Ureter (tissue), 1 donor: ENCODE measurements at regions not wholly inside any gene's neighbourhood (a gene's known extent, or its start where the extent isn't known, plus 50 kb on each side); places are given as distances from the start of the nearest gene placed in this dataset.
"Not testable (repeated sequence)": the region's sequence is repeated elsewhere in the genome, so short reads cannot be mapped to it uniquely, and the experiment has no call there.

ENCODE experiments used
- DNase-seq: peaks from one replicate; pipeline ENCODE4 v3.0.0-alpha.2; 2020; ENCODE audit warnings: low spot score
- donor health status: DM: yes; HTN: yes; CAD: no.

DNA sequence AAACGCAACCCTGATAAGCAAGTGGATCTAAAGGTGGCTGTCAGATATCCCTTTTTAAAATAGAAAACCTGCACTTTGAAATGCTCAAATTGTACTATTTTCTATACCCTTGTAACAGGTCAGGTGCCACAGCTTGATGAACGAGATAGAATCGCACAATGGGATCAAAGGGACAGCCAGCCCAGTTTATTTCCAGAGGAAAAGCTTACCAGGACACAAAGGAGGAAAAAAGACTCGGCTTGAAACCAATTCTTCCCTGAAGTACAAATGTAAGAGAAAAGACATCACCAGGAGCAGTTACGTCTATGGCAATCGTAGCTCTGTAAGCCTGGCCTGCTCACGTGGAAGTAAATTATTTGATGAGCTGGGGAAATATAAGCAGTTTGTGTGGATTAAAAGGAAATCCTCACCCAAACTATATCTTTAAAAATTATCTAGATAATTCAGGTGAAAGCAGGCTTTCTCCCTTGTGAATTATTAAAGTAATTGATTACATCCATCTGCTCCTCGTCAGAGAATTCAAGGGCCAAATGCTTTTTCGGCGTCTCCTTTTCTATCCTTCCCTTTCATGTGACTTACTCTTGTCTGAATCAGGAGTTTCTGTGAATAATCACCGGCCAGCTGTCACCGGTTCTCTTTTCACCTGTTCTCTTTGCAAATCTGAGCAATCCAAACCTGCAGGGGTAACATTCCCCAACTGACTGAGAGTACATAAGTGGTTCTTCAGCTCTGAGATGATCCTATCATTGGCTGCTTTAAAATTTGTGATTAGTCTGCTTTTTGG lies 339.2 kb upstream of the ONECUT1 start:
- DNase-seq = no peak

DNA sequence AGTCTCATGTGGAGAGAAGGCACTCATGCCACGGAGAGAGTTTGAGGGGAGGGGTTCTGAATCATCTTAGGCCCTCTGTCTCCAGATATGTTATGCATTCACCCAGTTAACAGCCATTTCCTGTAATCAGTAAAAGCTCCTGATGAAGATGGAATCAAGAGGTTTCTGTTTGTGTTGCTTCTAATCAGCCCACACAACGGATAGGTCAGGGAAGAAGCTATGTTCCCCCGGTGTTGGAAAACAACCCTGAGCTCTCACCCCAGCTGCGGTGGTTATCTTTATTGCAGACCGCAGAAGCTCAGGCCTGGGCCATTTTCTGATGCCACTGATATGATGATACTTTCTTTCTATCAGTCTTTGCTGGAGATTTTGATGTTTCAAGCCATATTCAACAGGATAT lies 338.5 kb upstream of the ONECUT1 start:
- no peak for DNase-seq

DNA sequence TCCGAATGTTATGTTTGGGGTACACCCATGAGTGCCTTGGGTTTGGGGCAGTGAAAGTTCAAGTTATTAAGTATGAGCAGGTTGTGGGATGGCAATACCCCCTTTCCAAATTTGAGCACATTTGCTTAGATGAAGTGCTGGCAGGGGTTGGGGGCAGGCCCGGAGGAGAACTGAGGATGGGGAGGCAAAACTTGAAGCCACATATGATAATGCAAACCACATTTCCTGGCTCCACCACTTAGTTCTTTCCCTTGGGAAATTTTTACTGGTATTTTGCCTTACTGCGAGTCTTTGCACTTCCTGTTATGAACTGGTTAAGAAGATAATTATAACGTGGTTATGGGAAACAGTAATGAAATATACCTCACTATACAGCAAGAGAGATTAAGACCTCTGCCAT lies 336.0 kb upstream of the ONECUT1 start:
- no peak for DNase-seq

DNA sequence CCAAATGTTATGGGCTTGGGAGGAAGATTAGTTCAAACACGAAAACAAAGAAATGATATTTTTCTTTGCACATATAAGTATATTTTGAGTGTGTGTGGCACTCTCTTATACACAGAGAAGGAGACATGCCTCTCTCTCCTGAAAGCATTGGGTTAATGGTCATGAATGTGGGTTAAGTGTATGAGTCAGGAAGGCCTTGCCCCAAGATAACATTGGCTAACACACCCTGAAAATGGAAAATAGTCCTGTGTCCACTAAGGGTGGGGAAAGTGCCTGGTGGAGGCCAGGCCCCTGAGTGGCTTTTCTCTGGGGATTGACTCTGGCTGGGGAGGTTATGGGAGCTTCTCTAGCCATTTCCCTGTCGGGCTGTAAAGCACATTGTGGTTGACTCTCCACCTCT lies 332.7 kb upstream of the ONECUT1 start:
- no peak for DNase-seq

DNA sequence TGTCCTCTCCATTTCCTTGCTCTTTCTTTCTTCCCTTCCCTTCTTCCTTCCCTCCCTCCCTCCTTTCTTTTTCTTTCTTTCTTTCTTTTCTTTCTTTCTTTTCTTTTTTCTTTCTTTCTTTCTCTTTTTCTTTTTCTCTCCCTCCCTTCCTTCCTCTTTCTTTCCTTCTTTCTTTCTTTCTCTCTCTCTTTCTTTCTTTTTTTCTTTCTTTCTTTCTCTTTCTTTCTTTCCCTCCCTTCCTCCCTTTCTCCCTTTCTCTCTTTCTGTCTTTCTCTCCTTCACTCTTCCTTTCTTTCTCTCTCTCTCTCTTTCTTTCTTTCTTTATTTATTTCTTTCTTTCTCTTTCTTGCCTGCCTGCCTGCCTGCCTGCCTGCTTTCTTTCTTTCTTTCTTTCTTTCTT lies 326.8 kb upstream of the ONECUT1 start:
- not testable (repeated sequence) for DNase-seq

DNA sequence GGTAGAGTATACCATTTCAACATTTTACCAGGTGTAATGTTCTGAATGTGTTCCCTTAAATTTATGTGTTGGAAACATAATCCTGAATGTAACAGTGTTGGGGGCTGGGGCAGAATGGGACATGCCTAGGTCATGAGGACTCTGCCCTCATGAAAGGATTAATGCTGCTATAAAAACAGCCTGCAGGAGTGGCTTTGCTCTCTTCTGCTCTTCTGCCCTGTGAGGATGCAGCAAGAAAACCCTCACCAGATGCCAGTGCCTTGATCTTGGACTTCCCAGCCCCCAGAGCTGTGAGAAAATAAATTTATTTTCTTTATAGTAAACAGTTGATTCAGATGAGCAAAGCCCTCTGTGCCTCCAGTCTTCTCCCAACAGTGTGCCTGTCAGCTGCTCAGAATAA lies 326.0 kb upstream of the ONECUT1 start:
- no peak for DNase-seq

DNA sequence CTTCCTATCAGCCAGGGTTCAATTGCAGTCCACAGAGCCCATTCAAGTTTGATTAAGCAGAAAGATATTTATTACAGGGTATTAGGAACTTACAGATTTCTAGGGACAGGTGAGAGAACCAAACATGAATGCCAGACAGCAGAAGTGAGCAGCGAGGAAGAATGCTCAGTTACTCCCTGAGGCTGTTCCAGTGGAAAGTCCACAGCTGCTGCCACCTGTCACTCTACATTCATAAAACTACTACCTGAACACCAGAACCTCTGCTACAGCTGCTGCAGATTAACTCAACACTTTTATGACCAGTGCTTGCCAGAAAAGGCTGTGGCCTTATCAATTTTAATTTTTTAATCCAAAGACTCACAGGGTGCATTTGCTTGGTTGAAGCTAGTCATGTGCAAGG lies 325.4 kb upstream of the ONECUT1 start:
- DNase-seq = no peak

DNA sequence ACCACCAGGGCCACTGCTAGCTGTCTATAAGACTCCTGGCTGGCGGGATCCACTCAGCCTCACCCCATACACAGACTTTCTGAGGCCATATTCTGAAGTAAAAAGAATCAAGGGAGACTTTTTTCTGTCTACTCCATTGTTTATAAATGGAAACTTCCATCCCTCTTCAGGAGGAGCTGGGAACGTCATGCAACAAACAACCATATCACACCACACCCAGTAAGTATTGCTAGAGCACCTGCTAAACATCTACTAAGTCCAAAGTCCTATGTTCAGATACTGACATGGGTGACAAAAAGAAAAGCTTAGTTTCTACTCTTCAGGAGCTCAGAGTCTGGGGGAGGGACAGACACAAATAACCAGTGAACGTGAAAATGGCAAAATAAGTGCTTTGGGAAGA lies 324.8 kb upstream of the ONECUT1 start:
- no peak for DNase-seq

DNA sequence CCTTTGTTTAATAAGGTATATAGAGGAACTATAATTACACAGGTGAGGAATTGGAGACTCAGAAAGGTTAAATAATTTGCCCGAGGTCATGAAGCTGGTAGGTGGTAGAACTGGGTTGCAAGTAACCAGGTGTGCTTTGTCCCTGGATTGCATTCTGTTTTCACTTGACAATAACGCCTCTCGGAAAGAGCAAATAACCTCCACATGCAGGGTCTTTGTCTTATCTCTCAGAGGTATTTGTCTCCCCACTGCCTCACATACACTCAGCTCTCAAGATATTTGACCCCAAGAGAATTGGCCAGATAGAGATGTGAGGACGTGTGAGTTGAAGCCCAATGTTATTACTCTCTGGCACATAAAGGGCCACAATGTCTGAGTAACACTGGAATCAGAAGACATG lies 320.9 kb upstream of the ONECUT1 start:
- DNase-seq = no peak

DNA sequence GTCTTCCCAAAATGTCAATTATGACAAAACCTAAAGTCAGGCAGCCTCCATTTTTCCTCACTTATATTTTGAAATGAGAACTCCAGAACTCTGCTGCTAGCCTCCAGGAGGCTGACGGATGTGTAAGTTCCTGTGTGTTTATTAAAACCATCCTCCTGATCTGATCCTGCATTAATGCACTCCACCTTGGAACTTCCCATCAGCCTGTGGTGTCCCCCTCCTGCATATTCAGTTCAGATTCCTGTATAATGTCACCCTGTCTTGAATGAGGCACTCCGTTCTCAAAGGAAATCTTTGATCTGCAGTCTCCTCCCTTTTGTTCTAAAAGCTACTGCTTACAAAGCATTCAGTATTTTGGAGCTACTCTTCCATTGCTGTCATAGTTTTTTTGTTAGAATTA lies 318.2 kb upstream of the ONECUT1 start:
- DNase-seq = no peak

DNA sequence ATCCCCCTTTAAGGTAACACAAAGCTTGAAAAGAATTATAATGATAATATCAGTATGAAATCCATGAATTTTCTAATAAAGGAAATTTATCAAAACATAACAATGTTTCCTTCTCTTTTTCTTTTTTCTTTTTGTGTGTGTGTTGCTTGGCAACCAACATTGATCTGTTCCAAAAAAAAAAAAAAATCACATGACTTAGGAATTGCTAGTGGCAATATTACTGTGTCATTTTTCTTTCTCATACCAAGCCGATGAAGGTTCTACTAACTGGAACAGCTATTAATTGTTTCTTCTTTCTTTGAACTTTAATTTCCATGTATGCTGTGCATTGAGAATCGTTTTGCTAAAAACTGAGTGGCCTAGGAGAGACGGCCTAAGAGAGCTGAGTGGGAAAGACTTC lies 317.7 kb upstream of the ONECUT1 start:
- DNase-seq = no peak

DNA sequence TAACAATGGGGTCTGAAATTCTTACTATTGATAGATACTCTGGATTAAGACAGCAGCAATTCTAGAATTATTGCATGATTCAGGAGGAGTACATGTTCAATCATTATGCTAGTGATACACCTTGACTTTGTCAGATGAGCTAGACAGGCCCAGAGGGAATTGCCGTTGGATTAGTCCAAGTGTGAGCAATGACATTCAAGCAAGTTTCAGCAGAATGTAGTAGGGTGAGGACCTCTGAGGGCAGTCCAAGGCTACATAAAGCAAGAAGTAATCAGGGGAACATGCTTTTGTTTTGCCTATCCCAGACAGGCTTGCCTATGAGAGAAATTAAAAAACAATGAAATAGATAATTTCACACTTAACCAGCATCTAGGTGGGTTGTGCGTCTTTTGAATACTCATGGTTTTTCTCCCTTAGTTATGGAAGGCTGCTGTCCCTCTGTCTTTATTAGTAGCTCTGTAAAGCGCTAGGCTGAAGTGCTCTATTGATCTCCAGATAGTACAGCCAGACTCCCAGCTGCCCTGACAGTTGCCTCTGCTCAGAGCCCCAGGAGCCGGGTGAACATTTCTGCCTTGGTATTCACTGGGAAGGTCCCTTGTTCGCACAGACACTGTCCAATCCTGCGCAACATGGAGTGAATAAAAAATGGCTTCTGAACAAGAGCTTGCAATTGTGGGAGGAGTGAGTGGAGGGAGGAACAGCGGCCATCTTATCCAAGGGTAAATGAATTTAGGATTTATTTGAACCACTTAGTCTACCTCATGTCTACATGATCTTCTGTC lies 316.6 kb upstream of the ONECUT1 start:
- DNase-seq = no peak

DNA sequence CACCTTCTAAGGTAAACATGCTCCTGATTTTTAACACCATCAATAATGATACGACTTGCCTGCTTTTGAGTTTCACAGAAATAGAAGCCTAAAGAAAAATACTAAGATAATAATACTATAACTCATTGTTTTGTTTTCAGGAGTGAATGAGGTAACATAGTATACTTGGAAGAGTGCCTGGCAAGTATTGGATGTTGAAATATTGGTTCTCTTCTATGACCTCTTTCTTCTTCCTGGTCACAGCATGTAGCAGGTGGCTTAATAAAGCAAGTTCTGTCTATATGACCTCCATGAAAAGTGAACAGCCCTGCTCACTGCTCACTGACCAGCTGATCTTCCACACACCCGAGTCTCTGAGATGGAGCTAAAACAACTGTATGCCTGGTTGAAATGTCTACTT lies 312.3 kb upstream of the ONECUT1 start:
- DNase-seq = no peak

DNA sequence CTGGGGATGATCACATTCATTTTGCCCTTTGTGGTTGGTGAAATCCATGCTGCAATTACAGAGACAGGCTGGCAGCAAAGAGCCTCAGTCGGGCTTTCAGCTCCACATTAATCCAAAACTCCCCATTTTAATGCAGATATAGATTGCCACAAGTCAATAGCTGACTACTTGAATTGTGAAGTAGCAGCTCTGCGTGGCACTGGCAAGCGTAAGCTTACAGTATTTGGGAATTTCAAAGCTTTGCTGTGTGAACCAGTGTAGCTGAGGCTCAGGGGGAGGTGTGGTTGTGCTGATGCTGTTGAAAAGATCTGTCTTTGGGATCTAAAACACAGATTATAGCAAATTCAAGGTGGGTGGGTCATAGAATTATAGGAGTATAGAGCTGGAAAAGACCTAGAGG lies 290.3 kb upstream of the ONECUT1 start:
- no peak for DNase-seq

DNA sequence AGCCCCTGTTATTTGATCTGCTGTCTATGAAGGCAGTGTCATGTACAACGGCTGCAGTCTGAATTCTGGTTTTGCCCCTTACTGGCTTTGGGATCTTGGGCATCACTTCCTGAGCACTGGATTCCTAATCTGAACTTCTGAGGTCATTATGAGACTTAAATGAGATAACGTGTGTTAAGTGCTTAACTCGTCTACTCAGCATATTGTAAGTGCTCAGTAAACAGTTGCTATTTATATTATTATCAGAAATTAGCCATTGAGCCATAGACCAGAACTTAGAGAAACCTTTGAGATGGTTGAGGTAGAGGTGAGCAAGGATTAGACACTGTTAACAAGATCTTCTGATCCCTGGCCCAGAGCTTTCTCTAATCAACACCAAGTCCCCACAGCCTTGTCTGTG lies 284.1 kb upstream of the ONECUT1 start:
- DNase-seq = no peak

DNA sequence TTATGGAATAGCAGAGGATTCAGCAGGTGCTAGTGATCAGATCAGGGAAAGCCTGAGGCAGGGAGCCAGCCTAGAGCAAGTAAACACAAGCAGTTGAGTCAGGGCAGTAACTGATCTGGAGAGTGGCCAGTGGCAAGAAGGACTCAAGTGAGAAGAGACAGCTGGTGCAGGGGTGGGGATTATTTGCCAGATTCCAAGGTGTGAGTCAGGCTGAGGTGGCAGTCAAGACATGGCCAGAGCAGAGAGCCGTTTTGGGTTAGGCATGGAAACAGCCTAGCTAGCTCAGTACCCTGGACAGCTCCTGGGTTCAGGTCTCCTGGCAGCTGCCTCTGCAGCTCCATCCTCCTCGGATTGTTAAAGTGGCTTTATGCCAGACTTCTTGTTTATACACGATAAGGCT lies 281.9 kb upstream of the ONECUT1 start:
- peak; percentile 62 for DNase-seq

DNA sequence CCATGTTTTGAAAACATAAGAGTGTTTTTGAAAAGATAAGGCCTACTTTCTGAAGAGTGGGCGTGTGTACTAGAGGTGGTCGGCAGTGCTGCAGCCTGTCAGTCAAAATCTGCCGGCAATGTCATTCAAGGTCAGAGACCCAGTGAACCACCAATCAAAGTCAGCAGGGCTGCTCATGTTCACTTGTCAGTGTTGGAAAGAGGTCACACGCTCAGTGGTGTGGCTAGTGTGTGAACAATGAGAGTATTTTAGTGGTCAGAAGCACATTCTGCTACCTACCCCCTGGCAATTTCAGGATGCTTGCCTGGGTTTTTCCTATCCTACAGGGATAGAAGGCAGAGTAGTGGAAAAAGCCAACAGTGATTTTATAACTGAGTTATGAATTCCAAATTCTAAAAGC lies 278.5 kb upstream of the ONECUT1 start:
- DNase-seq = no peak

DNA sequence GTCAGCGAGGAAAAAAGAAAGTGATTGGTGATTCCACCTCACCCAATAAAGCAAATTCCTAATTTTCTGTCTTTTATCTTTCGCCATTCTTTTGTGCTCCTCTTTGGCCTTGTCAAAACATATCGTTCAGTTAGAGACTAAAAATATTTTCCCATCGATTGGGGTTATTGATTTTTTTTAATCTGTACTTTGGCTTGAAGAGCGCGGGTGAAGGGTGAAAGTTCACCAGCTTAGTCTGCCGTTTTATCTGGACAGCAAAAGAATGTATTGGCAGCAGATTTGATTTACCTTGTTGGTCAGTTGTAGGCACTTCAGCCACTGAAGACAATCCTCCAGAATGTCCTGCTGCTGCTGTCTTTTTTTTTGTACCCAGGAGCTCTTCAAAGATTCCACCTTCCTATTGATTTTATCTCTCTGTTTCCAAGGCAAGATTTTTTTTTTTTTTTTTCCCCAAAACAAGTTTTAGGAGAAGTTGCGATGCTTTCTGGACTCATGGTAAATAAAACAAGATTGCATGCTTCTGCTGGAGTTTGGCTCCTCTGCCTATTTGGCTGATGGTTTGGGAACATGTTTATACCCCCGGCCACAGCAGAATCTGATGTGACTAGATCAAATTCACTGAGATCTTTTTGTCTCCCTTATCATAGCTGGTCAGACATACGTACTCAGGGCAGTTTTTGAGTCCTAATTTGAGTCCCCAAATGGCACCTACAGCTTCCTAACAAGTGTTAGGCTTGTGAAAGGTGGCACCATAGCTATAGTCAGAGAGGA lies 269.3 kb upstream of the ONECUT1 start:
- no peak for DNase-seq

DNA sequence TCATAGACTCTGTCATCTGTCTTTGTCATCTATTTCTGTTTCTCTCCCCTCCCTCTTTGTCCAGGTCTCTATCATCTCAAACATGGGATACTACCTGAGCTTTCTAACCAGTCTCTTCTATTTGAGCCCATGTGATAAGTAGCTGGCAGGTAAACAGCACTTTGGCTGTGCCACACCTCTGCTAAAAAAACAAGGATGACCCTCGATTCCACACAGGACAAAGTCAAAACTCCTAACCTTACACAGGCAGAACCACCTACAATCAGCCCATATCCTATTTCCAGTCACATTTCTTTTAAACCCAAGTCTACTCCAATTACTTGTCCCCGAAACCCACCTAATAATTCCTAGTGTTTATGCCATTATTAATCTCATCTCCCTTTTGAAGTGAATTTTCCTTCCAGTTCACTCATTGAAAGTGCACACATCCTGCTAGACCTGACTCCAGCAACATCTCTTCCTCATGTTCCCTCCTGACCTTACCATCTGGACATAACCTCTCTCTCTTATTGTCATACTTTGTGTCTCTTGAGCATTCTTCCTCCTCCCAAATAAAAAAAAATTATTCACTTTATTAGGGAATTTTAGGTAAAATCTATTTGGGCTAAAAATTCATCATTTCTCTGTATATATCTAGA lies 256.1 kb upstream of the ONECUT1 start:
- DNase-seq = no peak

DNA sequence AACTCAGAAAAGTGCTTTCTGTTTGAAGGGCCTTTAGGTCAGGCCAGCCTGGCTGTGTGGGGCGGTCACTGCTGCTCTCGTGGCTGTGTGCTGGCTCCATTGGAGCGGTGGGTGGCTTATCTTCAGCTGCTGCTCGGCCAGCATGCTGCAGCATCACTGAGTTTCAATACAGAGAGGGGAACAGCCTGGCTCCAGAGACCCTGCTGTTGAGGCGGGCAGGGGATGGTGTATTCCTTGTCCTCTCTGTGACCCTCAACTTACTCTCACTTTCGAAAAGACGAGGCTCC lies 248.5 kb upstream of the ONECUT1 start:
- no peak for DNase-seq

DNA sequence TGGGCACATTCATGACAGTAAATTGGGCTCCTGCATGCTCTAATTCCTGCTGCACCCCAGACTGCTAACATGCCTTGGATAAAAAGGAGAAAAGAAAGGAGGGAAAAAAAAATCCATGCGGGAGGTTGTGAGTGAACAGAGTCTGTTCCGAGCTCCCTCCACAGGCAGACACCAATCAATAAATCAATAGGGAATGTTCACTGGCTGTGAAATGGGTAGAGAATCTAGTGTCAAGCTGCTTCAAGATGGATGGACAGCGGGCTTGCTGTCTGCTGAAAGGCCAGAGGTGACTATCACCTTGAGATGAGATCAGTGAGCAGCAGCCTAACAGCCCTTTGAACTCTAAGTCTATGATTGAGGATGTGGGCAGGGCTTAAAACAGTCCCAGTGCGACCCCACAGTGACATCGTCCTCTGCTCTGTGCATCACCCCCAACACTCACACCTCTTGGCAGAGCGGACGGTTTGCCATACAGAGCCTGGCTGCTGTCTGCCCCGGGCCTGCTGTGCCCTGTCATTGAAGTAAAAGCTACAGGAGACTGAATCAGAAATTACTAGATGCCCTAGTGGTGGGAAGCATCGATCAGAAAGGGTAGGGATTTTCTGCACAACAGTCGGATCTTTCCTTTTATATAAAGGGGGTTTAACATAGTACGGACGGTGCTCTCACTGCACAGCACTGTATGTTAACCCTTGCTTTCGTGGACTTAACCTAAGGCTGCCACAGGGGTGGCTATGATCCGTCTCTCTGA lies 247.9 kb upstream of the ONECUT1 start:
- DNase-seq = no peak

DNA sequence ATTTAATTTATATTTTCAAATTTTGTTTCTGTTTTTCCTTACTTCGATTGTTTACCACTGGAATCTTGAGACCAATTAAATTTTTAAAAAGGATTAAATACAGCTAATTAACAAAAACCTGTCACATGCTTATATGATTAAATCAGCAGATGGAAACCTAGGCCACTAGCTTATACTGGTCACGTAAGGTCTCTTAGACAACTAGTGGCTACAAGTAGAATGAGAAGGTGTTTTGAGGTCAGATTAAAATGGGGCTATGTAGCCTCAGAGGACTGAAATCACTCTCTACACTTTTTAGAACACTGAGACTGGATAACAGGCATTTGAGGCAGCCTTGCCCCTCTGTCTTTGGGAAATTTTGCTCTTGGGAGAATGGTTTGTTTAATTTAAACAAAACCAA lies 246.5 kb upstream of the ONECUT1 start:
- no peak for DNase-seq
